ENCODE measurements at regions not wholly inside any gene's neighbourhood (a gene's known extent, or its start where the extent isn't known, plus 50 kb on each side); places are given as distances from the start of the nearest gene placed in this dataset.

DNA sequence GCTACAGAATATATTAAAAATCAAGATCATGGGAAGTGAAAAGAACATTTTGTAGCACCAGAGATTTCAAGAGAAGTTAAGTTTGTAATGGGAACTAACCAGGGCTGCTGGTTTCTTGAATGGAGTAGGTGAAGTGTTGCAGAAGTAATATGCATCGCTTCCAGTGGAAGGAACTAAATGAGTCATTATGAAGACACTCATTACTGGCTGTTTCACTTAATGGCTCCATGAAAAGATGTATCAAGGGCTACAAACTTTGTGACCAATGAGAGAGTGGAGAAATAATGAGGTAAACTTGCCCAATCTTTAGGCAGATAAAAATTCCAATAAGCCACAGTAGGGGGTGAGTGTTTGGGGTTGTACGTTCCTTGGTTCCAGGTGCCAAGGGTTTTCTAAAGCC is 380.4 kb upstream of the POU3F3 start:
- Histone ChIP-seq H3K27ac (ENCODE audit: extremely low read depth, low read depth, low read length) (no peak overlapping the region), H3K9me3 (ENCODE audit: control insufficient read depth, insufficient read depth, low read depth, low read length) (no peaks in the 10 kb centered on the region), H3K4me3 (ENCODE audit: low read depth, low read length) (no peak overlapping the region), H3K36me3 (ENCODE audit: control insufficient read depth in 2 of 2, insufficient read depth in 1 of 2, low read length in 2 of 2) (no peaks in the 10 kb centered on the region), H3K4me1 (ENCODE audit: control insufficient read depth, insufficient read depth, low read length) (peaks cover 8% of the 10 kb centered on the region)
- no peak for TF ChIP-seq ZNF660 (tag by site-specific recombination; IDR thresholded peaks at IDR 0.05)
- no peak for TF ChIP-seq EGR2 (tag by site-specific recombination; IDR thresholded peaks at IDR 0.05; ENCODE audit: low read depth)
- no peak for TF ChIP-seq ZNF121 (tag by site-specific recombination; IDR thresholded peaks at IDR 0.05)
- TF ChIP-seq GLI2 (tag by site-specific recombination; IDR thresholded peaks at IDR 0.05; ENCODE audit: borderline replicate concordance, low read depth) = no peak
- TF ChIP-seq ZNF350 (tag by site-specific recombination; IDR thresholded peaks at IDR 0.05) = no peak
- no peak for TF ChIP-seq ZNF248 (tag by site-specific recombination; IDR thresholded peaks at IDR 0.05)
- TF ChIP-seq ZNF548 (tag by site-specific recombination; IDR thresholded peaks at IDR 0.05) = no peak
- TF ChIP-seq ZNF510 (tag by site-specific recombination; IDR thresholded peaks at IDR 0.05; ENCODE audit: insufficient replicate concordance) = no peak
- TF ChIP-seq ZFP37 (tag by site-specific recombination; IDR thresholded peaks at IDR 0.05) = no peak
- TF ChIP-seq ZNF426 (tag by site-specific recombination; IDR thresholded peaks at IDR 0.05) = no peak
- TF ChIP-seq ZIC2 (tag by site-specific recombination; IDR thresholded peaks at IDR 0.05) = no peak
- no peak for TF ChIP-seq ZNF37A (tag by site-specific recombination; IDR thresholded peaks at IDR 0.05)
- TF ChIP-seq, protein P1, sequence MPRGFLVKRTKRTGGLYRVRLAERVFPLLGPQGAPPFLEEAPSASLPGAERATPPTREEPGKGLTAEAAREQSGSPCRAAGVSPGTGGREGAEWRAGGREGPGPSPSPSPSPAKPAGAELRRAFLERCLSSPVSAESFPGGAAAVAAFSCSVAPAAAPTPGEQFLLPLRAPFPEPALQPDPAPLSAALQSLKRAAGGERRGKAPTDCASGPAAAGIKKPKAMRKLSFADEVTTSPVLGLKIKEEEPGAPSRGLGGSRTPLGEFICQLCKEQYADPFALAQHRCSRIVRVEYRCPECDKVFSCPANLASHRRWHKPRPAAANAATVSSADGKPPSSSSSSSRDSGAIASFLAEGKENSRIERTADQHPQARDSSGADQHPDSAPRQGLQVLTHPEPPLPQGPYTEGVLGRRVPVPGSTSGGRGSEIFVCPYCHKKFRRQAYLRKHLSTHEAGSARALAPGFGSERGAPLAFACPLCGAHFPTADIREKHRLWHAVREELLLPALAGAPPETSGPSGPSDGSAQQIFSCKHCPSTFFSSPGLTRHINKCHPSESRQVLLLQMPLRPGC (tag by site-specific recombination; IDR thresholded peaks at IDR 0.05) = no peak
- no peak for TF ChIP-seq ZNF202 (tag by site-specific recombination; IDR thresholded peaks at IDR 0.05; ENCODE audit: borderline replicate concordance)
- no peak for TF ChIP-seq ZNF792 (tag by site-specific recombination; IDR thresholded peaks at IDR 0.05)
- no peak for TF ChIP-seq ZNF76 (tag by site-specific recombination; IDR thresholded peaks at IDR 0.05; ENCODE audit: borderline replicate concordance, low read depth)
- no peak for TF ChIP-seq ZNF610 (tag by site-specific recombination; IDR thresholded peaks at IDR 0.05; ENCODE audit: borderline replicate concordance)
- ChIA-PET POLR2A (no interaction called here), CTCF (interaction anchor here (0.5 kb wide), 1 partner anchor 1212 kb away, joined by 5 read pairs; no protein-coding TSS in a partner anchor)

DNA sequence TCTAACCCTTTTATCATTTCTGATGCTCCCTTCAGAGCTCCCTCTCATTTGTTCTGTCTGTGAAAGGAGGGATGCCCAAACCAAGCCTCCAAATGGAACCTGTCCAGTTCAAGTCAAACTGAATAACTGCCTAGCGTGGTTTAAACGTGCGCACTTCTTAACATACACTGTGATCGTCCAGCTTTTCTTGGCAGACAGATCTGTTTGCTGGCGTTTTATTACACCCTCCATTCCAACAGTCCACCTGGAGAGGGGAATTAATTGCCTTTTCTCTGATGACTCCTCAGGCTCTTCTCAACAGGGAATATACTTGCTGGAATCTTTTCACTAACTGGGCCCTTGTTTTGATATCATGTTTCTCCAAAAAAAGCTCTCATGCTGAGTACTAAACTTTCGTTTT is 379.2 kb upstream of the POU3F3 start:
- H3K9me3 ChIP-seq (ENCODE audit: control insufficient read depth, insufficient read depth, low read depth, low read length) = no peaks in the 10 kb centered on the region
- H3K27ac ChIP-seq (ENCODE audit: extremely low read depth, low read depth, low read length) = no peak overlapping the region
- H3K4me1 ChIP-seq (ENCODE audit: control insufficient read depth, insufficient read depth, low read length) = peaks cover 8% of the 10 kb centered on the region
- TF ChIP-seq, protein P2, sequence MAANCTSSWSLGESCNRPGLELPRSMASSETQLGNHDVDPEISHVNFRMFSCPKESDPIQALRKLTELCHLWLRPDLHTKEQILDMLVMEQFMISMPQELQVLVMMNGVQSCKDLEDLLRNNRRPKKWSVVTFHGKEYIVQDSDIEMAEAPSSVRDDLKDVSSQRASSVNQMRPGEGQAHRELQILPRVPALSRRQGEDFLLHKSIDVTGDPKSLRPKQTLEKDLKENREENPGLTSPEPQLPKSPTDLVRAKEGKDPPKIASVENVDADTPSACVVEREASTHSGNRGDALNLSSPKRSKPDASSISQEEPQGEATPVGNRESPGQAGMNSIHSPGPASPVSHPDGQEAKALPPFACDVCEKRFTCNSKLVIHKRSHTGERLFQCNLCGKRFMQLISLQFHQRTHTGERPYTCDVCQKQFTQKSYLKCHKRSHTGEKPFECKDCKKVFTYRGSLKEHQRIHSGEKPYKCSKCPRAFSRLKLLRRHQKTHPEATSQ (tag by site-specific recombination; IDR thresholded peaks at IDR 0.05) = no peak
- TF ChIP-seq ZNF266 (tag by site-specific recombination; IDR thresholded peaks at IDR 0.05; ENCODE audit: low read depth) = no peak
- no peak for TF ChIP-seq ZNF571 (tag by site-specific recombination; IDR thresholded peaks at IDR 0.05)
- TF ChIP-seq ZNF140 (tag by site-specific recombination; IDR thresholded peaks at IDR 0.05) = no peak
- TF ChIP-seq, protein P3, sequence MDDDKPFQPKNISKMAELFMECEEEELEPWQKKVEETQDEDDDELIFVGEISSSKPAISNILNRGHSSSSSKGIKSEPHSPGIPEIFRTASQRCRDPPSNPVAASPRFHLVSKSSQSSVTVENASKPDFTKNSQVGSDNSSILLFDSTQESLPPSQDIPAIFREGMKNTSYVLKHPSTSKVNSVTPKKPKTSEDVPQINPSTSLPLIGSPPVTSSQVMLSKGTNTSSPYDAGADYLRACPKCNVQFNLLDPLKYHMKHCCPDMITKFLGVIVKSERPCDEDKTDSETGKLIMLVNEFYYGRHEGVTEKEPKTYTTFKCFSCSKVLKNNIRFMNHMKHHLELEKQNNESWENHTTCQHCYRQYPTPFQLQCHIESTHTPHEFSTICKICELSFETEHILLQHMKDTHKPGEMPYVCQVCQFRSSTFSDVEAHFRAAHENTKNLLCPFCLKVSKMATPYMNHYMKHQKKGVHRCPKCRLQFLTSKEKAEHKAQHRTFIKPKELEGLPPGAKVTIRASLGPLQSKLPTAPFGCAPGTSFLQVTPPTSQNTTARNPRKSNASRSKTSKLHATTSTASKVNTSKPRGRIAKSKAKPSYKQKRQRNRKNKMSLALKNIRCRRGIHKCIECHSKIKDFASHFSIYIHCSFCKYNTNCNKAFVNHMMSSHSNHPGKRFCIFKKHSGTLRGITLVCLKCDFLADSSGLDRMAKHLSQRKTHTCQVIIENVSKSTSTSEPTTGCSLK (tag by site-specific recombination; IDR thresholded peaks at IDR 0.05) = no peak
- TF ChIP-seq, protein P4, sequence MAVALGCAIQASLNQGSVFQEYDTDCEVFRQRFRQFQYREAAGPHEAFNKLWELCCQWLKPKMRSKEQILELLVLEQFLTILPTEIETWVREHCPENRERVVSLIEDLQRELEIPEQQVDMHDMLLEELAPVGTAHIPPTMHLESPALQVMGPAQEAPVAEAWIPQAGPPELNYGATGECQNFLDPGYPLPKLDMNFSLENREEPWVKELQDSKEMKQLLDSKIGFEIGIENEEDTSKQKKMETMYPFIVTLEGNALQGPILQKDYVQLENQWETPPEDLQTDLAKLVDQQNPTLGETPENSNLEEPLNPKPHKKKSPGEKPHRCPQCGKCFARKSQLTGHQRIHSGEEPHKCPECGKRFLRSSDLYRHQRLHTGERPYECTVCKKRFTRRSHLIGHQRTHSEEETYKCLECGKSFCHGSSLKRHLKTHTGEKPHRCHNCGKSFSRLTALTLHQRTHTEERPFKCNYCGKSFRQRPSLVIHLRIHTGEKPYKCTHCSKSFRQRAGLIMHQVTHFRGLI (tag by site-specific recombination; IDR thresholded peaks at IDR 0.05) = no peak
- no peak for TF ChIP-seq ZNF23 (tag by site-specific recombination; IDR thresholded peaks at IDR 0.05; ENCODE audit: borderline replicate concordance)
- TF ChIP-seq ZXDB (tag by site-specific recombination; IDR thresholded peaks at IDR 0.05) = no peak
- TF ChIP-seq, protein P5, sequence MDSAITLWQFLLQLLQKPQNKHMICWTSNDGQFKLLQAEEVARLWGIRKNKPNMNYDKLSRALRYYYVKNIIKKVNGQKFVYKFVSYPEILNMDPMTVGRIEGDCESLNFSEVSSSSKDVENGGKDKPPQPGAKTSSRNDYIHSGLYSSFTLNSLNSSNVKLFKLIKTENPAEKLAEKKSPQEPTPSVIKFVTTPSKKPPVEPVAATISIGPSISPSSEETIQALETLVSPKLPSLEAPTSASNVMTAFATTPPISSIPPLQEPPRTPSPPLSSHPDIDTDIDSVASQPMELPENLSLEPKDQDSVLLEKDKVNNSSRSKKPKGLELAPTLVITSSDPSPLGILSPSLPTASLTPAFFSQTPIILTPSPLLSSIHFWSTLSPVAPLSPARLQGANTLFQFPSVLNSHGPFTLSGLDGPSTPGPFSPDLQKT (IDR thresholded peaks at IDR 0.05; ENCODE audit: borderline replicate concordance, low read depth, low read length) = no peak
- TF ChIP-seq ZNF776 (tag by site-specific recombination; IDR thresholded peaks at IDR 0.05; ENCODE audit: borderline replicate concordance) = no peak
- TF ChIP-seq ZNF391 (tag by site-specific recombination; IDR thresholded peaks at IDR 0.05; ENCODE audit: borderline replicate concordance, low read depth) = no peak
- H3K36me3 ChIP-seq (ENCODE audit: control insufficient read depth in 2 of 2, insufficient read depth in 1 of 2, low read length in 2 of 2) = no peaks in the 10 kb centered on the region
- ChIA-PET CTCF (no interaction called here), POLR2A (no interaction called here)
- H3K4me3 ChIP-seq (ENCODE audit: low read depth, low read length) = no peak overlapping the region
